ENCODE measurements at regions not wholly inside any gene's neighbourhood (a gene's known extent, or its start where the extent isn't known, plus 50 kb on each side); places are given as distances from the start of the nearest gene placed in this dataset.

DNA sequence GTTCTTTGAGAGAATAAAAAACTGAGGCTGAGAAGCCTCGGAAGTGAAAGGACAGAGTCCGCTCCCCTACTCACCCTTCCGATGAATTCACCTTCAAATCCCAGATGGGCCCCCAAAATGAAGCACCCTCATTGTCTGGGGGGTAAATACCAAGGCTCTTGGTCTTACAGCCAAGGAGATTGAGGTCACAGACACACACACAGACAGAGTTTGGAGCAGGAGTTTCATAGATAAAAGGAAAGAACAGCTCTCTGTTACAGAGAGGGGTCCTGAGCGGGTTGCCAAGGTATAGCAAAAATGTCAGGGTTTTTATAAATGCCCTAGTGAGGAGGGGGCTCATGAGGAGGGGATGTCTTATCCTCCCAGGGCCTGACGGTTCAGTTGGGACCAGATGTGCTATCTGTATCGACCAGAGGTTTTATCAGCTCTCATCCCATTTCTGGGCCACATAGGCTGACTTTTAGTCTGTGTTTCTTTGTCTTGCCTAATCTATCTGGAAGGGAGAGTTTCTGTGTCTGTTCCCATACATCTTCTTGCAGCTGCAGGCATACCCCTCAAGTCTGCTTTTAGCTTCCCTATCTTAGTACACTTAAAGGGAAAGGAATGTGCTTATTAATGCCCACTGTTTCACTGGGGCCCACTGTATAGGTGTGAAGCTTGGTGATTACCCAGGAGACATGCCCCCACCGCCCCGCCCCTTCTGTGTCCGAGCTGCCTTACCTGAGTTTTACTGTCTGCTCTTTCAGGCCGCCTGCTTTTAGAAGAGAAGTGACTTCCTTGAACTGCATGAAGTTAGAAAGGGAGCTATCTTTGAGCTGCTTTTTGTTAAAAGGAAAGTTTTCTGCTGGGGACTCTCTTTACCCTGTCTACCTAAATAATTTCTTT, 66.8 kb upstream of the ATP11B start:
- CTCF ChIA-PET = interaction anchor here (0.6 to 2.1 kb wide), 3 partner anchors 11 to 32 kb away, joined by 3 to 7 read pairs (median 3); no protein-coding TSS in a partner anchor
- H3K4me3 ChIP-seq (ENCODE audit: control insufficient read depth in 1 of 7, extremely low read depth in 1 of 7, insufficient read depth in 4 of 7, low read depth in 2 of 7, low read length in 6 of 7) = no peak overlapping the region
- no peak overlapping the region for H3K27ac ChIP-seq (ENCODE audit: insufficient read depth in 1 of 2, low read depth in 1 of 2, low read length in 2 of 2, poor library complexity in 1 of 2, severe bottlenecking in 2 of 2)
- DNase-seq = no peak
- no peaks in the 10 kb centered on the region for H3K36me3 ChIP-seq (ENCODE audit: control insufficient read depth in 4 of 4, insufficient read depth in 4 of 4, low read length in 3 of 4)
- no peaks in the 10 kb centered on the region for H3K4me1 ChIP-seq (ENCODE audit: control extremely low read depth in 1 of 4, control insufficient read depth in 4 of 4, insufficient read depth in 4 of 4, low read length in 3 of 4)
- no peaks in the 10 kb centered on the region for H3K9me3 ChIP-seq (ENCODE audit: control extremely low read depth in 1 of 5, control insufficient read depth in 4 of 5, insufficient read depth in 2 of 5, low read depth in 1 of 5, low read length in 4 of 5)
- POLR2A ChIA-PET = no interaction called here
- 96% methylated on average over 7 of the region's 10 CpGs for WGBS (ENCODE audit: insufficient coverage)
- H3K27me3 ChIP-seq (replicated peaks in 2 of 5; ENCODE audit: control insufficient read depth in 4 of 5, insufficient read depth in 5 of 5, low read length in 4 of 5) = peaks cover 0 to 2% (median 0%) of the 10 kb centered on the region in 5 experiments

- no peak for DNase-seq
- CTCF ChIA-PET = interaction anchor here (1.4 kb wide), 1 partner anchor 12 kb away, joined by 3 read pairs; no protein-coding TSS in a partner anchor
- no CpG with 5 or more reads among the region's 3 CpGs for WGBS (ENCODE audit: insufficient coverage)
- no peaks in the 10 kb centered on the region for H3K4me1 ChIP-seq (ENCODE audit: control extremely low read depth in 1 of 4, control insufficient read depth in 4 of 4, insufficient read depth in 4 of 4, low read length in 3 of 4)
- H3K9me3 ChIP-seq (ENCODE audit: control extremely low read depth in 1 of 5, control insufficient read depth in 4 of 5, insufficient read depth in 2 of 5, low read depth in 1 of 5, low read length in 4 of 5) = peaks cover 0 to 3% (median 0%) of the 10 kb centered on the region in 5 experiments
- POLR2A ChIA-PET = no interaction called here
- H3K27ac ChIP-seq (ENCODE audit: insufficient read depth in 1 of 2, low read depth in 1 of 2, low read length in 2 of 2, poor library complexity in 1 of 2, severe bottlenecking in 2 of 2) = no peak overlapping the region
- peaks cover 0 to 2% (median 0%) of the 10 kb centered on the region in 5 experiments for H3K27me3 ChIP-seq (replicated peaks in 2 of 5; ENCODE audit: control insufficient read depth in 4 of 5, insufficient read depth in 5 of 5, low read length in 4 of 5)
- H3K36me3 ChIP-seq (ENCODE audit: control insufficient read depth in 4 of 4, insufficient read depth in 4 of 4, low read length in 3 of 4) = no peaks in the 10 kb centered on the region
- no peak overlapping the region for H3K4me3 ChIP-seq (ENCODE audit: control insufficient read depth in 1 of 7, extremely low read depth in 1 of 7, insufficient read depth in 4 of 7, low read depth in 2 of 7, low read length in 6 of 7)
Measured at GRCh38 chr3:182728238-182728637, 65.1 kb upstream of the ATP11B start.

DNA sequence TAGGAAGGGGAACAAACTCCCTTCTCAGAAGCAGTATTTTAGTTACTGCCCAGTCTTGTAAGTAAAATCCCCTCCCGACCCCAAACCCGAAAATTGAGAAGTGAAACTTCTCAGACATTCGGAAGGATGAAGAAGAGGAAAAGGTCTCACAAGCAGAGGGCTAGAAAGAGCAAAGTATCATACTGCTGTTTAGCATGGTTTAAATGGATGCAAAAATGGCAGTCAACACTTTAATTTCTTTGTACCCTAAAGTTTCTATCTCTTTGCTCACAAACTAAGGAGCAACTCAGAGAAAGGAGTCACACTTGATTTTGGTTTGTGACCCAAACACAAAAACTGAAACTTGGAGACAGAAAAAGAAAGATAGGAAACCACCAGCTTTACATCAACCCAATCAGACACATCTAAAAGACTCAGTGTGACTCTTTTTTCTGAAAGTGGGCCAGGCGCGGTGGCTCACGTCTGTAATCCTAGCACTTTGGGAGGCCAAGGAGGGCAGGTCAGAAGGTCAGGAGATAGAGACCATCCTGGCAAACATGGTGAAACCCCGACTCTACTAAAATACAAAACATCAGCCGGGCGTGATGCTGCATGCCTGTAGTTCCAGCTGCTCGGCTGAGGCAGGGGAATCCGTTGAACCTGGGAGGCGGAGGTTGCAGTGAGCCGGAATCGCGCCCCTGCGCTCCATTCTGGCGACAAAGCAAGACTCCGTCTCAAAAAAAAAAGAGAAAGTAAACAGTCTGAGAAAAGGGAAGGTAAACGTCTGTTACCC, 63.2 kb upstream of the ATP11B start:
- Histone ChIP-seq H3K27ac (ENCODE audit: insufficient read depth in 1 of 2, low read depth in 1 of 2, low read length in 2 of 2, poor library complexity in 1 of 2, severe bottlenecking in 2 of 2) (no peak overlapping the region), H3K27me3 (replicated peaks in 2 of 5; ENCODE audit: control insufficient read depth in 4 of 5, insufficient read depth in 5 of 5, low read length in 4 of 5) (peaks cover 0 to 4% (median 0%) of the 10 kb centered on the region in 5 experiments), H3K36me3 (ENCODE audit: control insufficient read depth in 4 of 4, insufficient read depth in 4 of 4, low read length in 3 of 4) (no peaks in the 10 kb centered on the region), H3K9me3 (ENCODE audit: control extremely low read depth in 1 of 5, control insufficient read depth in 4 of 5, insufficient read depth in 2 of 5, low read depth in 1 of 5, low read length in 4 of 5) (peaks cover 0 to 3% (median 0%) of the 10 kb centered on the region in 5 experiments), H3K4me3 (ENCODE audit: control insufficient read depth in 1 of 7, extremely low read depth in 1 of 7, insufficient read depth in 4 of 7, low read depth in 2 of 7, low read length in 6 of 7) (no peak overlapping the region), H3K4me1 (ENCODE audit: control extremely low read depth in 1 of 4, control insufficient read depth in 4 of 4, insufficient read depth in 4 of 4, low read length in 3 of 4) (no peaks in the 10 kb centered on the region)
- ChIA-PET CTCF (interaction anchor here (1.1 kb wide), 1 partner anchor 107 kb away, joined by 3 read pairs; no protein-coding TSS in a partner anchor), POLR2A (no interaction called here)
- 92% methylated on average over 5 of the region's 19 CpGs for WGBS (ENCODE audit: insufficient coverage)
- DNase-seq = no peak

- Histone ChIP-seq H3K4me3 (ENCODE audit: control insufficient read depth in 1 of 7, extremely low read depth in 1 of 7, insufficient read depth in 4 of 7, low read depth in 2 of 7, low read length in 6 of 7) (no peak overlapping the region), H3K36me3 (ENCODE audit: control insufficient read depth in 4 of 4, insufficient read depth in 4 of 4, low read length in 3 of 4) (no peaks in the 10 kb centered on the region), H3K27me3 (replicated peaks in 2 of 5; ENCODE audit: control insufficient read depth in 4 of 5, insufficient read depth in 5 of 5, low read length in 4 of 5) (peaks cover 0 to 1% (median 0%) of the 10 kb centered on the region in 5 experiments), H3K27ac (ENCODE audit: insufficient read depth in 1 of 2, low read depth in 1 of 2, low read length in 2 of 2, poor library complexity in 1 of 2, severe bottlenecking in 2 of 2) (no peak overlapping the region), H3K4me1 (ENCODE audit: control extremely low read depth in 1 of 4, control insufficient read depth in 4 of 4, insufficient read depth in 4 of 4, low read length in 3 of 4) (no peaks in the 10 kb centered on the region), H3K9me3 (ENCODE audit: control extremely low read depth in 1 of 5, control insufficient read depth in 4 of 5, insufficient read depth in 2 of 5, low read depth in 1 of 5, low read length in 4 of 5) (peaks cover 0 to 3% (median 0%) of the 10 kb centered on the region in 5 experiments)
- WGBS (ENCODE audit: insufficient coverage) = no CpG with 5 or more reads among the region's 1 CpG
- POLR2A ChIA-PET = no interaction called here
- CTCF ChIA-PET = interaction anchor here (1.1 to 1.4 kb wide), 2 partner anchors 107 kb away, joined by 3 read pairs; no protein-coding TSS in a partner anchor
- DNase-seq = no peak
Measured at GRCh38 chr3:182730675-182731042, 62.6 kb upstream of the ATP11B start.

GRCh38 chr3:182731764-182732163, 61.5 kb upstream of the ATP11B start:
- Histone ChIP-seq H3K27me3 (replicated peaks in 2 of 5; ENCODE audit: control insufficient read depth in 4 of 5, insufficient read depth in 5 of 5, low read length in 4 of 5) (peaks cover 0 to 1% (median 0%) of the 10 kb centered on the region in 5 experiments), H3K4me3 (ENCODE audit: control insufficient read depth in 1 of 7, extremely low read depth in 1 of 7, insufficient read depth in 4 of 7, low read depth in 2 of 7, low read length in 6 of 7) (no peak overlapping the region), H3K4me1 (ENCODE audit: control extremely low read depth in 1 of 4, control insufficient read depth in 4 of 4, insufficient read depth in 4 of 4, low read length in 3 of 4) (no peaks in the 10 kb centered on the region), H3K27ac (ENCODE audit: insufficient read depth in 1 of 2, low read depth in 1 of 2, low read length in 2 of 2, poor library complexity in 1 of 2, severe bottlenecking in 2 of 2) (no peak overlapping the region), H3K9me3 (ENCODE audit: control extremely low read depth in 1 of 5, control insufficient read depth in 4 of 5, insufficient read depth in 2 of 5, low read depth in 1 of 5, low read length in 4 of 5) (peaks cover 0 to 3% (median 0%) of the 10 kb centered on the region in 5 experiments), H3K36me3 (ENCODE audit: control insufficient read depth in 4 of 4, insufficient read depth in 4 of 4, low read length in 3 of 4) (no peaks in the 10 kb centered on the region)
- ChIA-PET POLR2A (interaction anchor here (0.6 kb wide), 1 partner anchor 136 kb away, joined by 3 read pairs; no protein-coding TSS in a partner anchor), CTCF (interaction anchor here (1.1 to 1.8 kb wide), 3 partner anchors 18 to 106 kb away, joined by 3 to 6 read pairs (median 5); no protein-coding TSS in a partner anchor)
- WGBS (ENCODE audit: insufficient coverage) = 100% methylated on average over 3 of the region's 3 CpGs
- no peak for DNase-seq

DNA sequence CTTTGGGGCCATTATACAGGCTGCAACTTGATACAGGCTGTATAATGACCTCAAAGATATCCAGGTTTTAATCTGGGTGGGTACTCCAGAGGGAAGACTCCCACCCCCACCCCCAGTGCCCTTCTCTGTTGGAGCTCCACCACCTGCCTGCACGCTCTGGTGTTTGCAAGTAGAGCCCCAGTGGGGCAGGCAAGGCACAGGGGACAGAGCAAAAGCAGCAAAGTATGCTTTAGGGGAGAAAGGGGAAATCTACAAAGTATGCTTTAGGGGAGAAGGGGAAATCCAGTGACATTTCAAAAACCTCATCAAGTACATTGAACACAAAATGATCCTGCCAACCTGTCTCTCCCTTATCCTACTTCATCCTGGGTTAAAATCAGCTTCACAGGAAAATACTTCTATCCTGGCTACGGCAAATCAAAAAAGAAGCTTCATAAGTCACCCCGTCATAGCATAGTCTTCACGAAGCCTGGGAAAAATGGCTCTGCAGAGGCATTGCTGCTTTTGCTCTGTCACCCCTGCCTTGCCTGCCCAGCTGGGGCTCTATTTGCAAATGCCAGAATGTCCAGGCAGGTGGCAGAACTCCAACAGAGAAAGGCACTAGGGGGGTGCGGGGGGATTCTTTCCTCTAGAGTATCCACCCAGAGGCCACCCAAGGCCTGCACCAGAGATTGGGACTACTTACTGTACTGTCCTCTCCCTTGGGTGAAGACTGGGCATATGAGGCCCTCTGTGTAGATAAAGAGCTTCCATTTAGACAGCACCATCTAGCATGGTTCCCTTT, 60.9 kb upstream of the ATP11B start:
- 97% methylated on average over 4 of the region's 5 CpGs for WGBS (ENCODE audit: insufficient coverage)
- ChIA-PET CTCF (interaction anchor here (1.1 to 1.8 kb wide), 3 partner anchors 17 to 105 kb away, joined by 3 to 6 read pairs (median 5); no protein-coding TSS in a partner anchor), POLR2A (no interaction called here)
- H3K9me3 ChIP-seq (ENCODE audit: control extremely low read depth in 1 of 5, control insufficient read depth in 4 of 5, insufficient read depth in 2 of 5, low read depth in 1 of 5, low read length in 4 of 5) = peaks cover 0 to 3% (median 0%) of the 10 kb centered on the region in 5 experiments
- H3K4me1 ChIP-seq (ENCODE audit: control extremely low read depth in 1 of 4, control insufficient read depth in 4 of 4, insufficient read depth in 4 of 4, low read length in 3 of 4) = no peaks in the 10 kb centered on the region
- no peak for DNase-seq
- H3K27ac ChIP-seq (ENCODE audit: insufficient read depth in 1 of 2, low read depth in 1 of 2, low read length in 2 of 2, poor library complexity in 1 of 2, severe bottlenecking in 2 of 2) = no peak overlapping the region
- no peak overlapping the region for H3K4me3 ChIP-seq (ENCODE audit: control insufficient read depth in 1 of 7, extremely low read depth in 1 of 7, insufficient read depth in 4 of 7, low read depth in 2 of 7, low read length in 6 of 7)
- no peaks in the 10 kb centered on the region for H3K36me3 ChIP-seq (ENCODE audit: control insufficient read depth in 4 of 4, insufficient read depth in 4 of 4, low read length in 3 of 4)
- peaks cover 0 to 1% (median 0%) of the 10 kb centered on the region in 5 experiments for H3K27me3 ChIP-seq (replicated peaks in 2 of 5; ENCODE audit: control insufficient read depth in 4 of 5, insufficient read depth in 5 of 5, low read length in 4 of 5)

Measured in common myeloid progenitor, CD34-positive (primary cell).